ENCODE measurements at regions not wholly inside any gene's neighbourhood (a gene's known extent, or its start where the extent isn't known, plus 50 kb on each side); places are given as distances from the start of the nearest gene placed in this dataset.

DNA sequence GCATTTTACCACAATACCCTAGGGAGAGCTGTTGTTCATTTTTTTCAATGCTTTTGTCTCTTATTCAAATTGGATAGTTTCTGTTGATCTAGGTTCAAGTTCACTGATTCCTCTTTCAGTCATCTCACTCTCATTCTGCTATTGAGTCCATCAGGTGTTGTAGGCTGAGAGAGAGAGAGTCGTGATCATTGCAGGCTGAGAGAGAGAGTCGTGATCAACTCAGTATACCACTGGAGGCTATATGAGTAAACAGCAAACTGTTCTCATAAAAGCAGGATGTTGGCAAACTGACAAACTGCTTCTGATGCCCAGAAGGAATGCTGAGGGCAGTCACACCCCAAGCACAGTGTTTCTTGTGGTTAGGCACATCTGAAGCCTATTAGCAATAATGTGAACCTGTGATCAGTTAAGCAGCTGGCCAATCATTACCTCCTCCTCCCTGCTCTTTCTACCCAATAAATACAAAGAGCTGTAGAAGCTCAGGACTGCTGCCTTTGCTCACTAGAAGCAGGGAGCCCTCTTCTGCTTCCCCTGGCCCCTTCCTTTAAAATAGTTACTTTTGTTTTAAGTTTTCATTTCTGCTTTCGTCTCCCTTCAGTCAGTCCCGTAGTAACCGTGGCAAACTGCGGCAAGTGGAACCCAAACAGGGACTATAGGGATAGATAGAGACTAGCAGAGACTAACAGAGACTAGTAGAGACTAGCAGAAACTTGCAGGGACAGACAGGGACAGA lies 476.1 kb upstream of the ACO1 start:
- TF ChIP-seq, protein P1, sequence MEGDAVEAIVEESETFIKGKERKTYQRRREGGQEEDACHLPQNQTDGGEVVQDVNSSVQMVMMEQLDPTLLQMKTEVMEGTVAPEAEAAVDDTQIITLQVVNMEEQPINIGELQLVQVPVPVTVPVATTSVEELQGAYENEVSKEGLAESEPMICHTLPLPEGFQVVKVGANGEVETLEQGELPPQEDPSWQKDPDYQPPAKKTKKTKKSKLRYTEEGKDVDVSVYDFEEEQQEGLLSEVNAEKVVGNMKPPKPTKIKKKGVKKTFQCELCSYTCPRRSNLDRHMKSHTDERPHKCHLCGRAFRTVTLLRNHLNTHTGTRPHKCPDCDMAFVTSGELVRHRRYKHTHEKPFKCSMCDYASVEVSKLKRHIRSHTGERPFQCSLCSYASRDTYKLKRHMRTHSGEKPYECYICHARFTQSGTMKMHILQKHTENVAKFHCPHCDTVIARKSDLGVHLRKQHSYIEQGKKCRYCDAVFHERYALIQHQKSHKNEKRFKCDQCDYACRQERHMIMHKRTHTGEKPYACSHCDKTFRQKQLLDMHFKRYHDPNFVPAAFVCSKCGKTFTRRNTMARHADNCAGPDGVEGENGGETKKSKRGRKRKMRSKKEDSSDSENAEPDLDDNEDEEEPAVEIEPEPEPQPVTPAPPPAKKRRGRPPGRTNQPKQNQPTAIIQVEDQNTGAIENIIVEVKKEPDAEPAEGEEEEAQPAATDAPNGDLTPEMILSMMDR (IDR thresholded peaks at IDR 0.05): no peak
- TF ChIP-seq POLR2A (IDR thresholded peaks at IDR 0.05; ENCODE audit: low read depth): no peak
- TF ChIP-seq EP300 (IDR thresholded peaks at IDR 0.05): no peak
- TF ChIP-seq POLR2AphosphoS5 (IDR thresholded peaks at IDR 0.05): no peak

All from esophagus muscularis mucosa (tissue), 4 donors.